ENCODE measurements at regions not wholly inside any gene's neighbourhood (a gene's known extent, or its start where the extent isn't known, plus 50 kb on each side); places are given as distances from the start of the nearest gene placed in this dataset.

- DNase-seq, result no peak
Measured at GRCh38 chr6:14728396-14729024, 517.4 kb upstream of the JARID2 start.

- peak; percentile 50 for DNase-seq
Measured at GRCh38 chr6:14729129-14729871, 516.6 kb upstream of the JARID2 start.

GRCh38 chr6:14730654-14731053 lies 515.2 kb upstream of the JARID2 start:
- no peak for DNase-seq

- no peak for DNase-seq
Measured at GRCh38 chr6:14731611-14732010, 514.3 kb upstream of the JARID2 start.

GRCh38 chr6:14732226-14732843 lies 513.5 kb upstream of the JARID2 start:
- DNase-seq, result no peak

GRCh38 chr6:14732844-14733757 lies 512.8 kb upstream of the JARID2 start:
- no peak for DNase-seq

- DNase-seq, result no peak
Measured at GRCh38 chr6:14734052-14734415, 511.8 kb upstream of the JARID2 start.

GRCh38 chr6:14734416-14735340 lies 511.2 kb upstream of the JARID2 start:
- DNase-seq, result no peak

GRCh38 chr6:14735956-14736486 lies 509.8 kb upstream of the JARID2 start:
- no peak for DNase-seq

- DNase-seq, result no peak
Measured at GRCh38 chr6:14736554-14736953, 509.3 kb upstream of the JARID2 start.

GRCh38 chr6:14738497-14738896 lies 507.4 kb upstream of the JARID2 start:
- no peak for DNase-seq

GRCh38 chr6:14738933-14739332 lies 506.9 kb upstream of the JARID2 start:
- no peak for DNase-seq

GRCh38 chr6:14739827-14740226 lies 506.0 kb upstream of the JARID2 start:
- no peak for DNase-seq

GRCh38 chr6:14742171-14742570 lies 503.7 kb upstream of the JARID2 start:
- no peak for DNase-seq

- DNase-seq, result no peak
Measured at GRCh38 chr6:14742680-14743079, 503.2 kb upstream of the JARID2 start.

GRCh38 chr6:14743144-14743473 lies 502.8 kb upstream of the JARID2 start:
- DNase-seq, result no peak

GRCh38 chr6:14743474-14744211 lies 502.2 kb upstream of the JARID2 start:
- DNase-seq, result no peak

GRCh38 chr6:14744212-14744556 lies 501.7 kb upstream of the JARID2 start:
- DNase-seq, result no peak

- DNase-seq, result no peak
Measured at GRCh38 chr6:14746139-14746837, 499.6 kb upstream of the JARID2 start.

- DNase-seq, result no peak
Measured at GRCh38 chr6:14747881-14748520, 497.9 kb upstream of the JARID2 start.
